Caki2 (cell line): ENCODE measurements at regions not wholly inside any gene's neighbourhood (a gene's known extent, or its start where the extent isn't known, plus 50 kb on each side); places are given as distances from the start of the nearest gene placed in this dataset.
"Not testable (repeated sequence)": the region's sequence is repeated elsewhere in the genome, so short reads cannot be mapped to it uniquely, and the experiment has no call there.

Experiments used
- DNase-seq: peaks from one replicate; pipeline ENCODE4 v3.0.0-alpha.2; 2015; ENCODE audit warnings: low read depth
- in situ Hi-C: cut with HindIII; loops from 2 replicates; pipeline ENCODE4 v1.10.0; 2016; ENCODE audit warnings: low sequenced_read_pairs, low pct_unique_long_range_greater_than_20kb, mixed read lengths

DNA sequence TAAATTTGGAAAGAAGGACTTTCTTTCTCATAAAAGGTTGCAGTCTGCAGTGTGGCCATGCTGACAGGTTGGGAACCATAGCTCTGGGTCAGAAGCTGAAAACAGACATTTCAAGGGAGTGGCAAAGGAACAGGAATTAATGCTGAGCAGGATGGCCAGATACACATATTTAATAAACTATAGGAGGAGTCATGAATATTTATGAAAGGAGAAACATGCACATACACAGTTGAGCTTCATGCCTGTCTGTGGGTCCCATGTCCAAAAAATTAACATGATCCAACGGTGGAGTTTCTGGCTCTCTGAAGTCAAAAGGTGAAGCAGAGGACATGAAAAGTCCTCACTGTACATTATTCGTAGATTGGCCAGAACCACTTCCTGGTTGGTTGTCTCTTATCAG lies 2556.0 kb downstream of the PCDH9 start:
- DNase-seq, result no peak
- in situ Hi-C loops, result no loop called here

DNA sequence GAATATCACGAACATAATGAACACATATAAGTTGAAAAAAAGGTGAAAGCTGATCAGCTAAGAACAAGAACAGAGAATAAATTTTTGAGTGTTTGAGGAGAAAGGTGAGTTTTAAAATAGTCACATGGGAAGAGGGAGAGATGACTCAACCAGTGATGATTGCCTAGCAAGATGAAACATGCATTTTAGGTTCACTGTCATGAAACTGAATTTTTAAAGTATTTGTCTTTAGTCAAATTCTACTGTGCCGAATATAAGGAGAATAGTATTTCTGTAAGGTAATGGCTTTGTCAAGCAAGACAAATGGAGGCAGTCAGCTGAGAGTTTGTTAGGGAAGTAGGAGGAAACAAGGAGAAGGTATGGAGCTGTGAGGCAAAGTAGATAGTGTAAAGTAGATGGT lies 2557.4 kb downstream of the PCDH9 start:
- no peak for DNase-seq
- in situ Hi-C loops, result no loop called here

DNA sequence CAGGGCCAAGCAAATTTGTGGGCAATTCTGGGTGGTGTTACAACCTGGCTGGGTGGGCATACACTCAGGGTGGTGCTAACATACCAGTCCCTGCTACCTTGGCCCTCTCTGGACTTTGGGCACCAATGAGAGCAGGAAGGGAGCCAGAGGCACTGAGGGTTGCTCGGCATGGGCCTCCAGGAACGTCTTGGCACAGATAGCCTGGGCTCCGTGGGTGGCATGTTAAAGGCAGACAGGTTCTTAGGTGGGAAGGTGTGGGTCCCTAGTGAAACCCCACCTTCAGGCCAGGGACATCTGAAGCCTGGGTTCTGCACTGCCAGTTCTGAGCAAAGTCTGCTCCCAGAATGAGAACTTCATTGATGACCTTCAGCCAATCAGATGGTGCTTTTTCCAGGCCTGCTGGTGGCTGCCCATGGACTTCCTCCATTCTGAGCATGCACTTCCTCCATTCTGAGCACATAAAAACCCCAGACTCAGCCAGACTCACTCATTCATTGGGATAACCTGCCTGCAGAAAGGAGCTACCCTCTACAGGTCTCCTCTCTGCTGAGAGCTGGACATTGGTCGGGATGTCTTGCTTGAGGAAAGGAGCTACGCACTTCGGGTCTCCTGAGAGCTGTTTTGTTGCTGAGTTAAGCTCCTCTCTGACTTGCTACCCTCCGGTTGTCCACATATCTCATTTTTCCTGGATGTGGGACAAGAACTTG lies 2567.1 kb downstream of the PCDH9 start:
- DNase-seq, result no peak
- in situ Hi-C loops, result no loop called here

DNA sequence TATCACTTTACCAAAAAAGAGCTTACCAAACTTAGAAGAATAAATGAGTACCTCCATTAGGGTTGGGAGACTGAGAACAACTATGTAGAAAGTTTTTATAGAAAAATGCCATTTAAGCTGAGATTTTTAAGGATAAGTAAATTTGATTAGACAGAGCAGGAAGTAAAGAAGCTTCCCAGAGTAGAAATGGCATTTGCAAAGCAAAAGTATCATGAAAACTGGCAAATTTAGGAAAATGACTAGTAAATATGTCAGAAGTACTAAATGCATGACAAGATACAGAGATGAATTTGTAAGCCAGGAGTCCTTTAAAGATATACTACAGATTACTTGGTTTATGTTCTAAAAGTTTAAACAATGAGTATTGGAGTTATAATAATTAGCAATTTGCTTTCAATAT lies 2581.8 kb downstream of the PCDH9 start:
- in situ Hi-C loops, result no loop called here
- no peak for DNase-seq

DNA sequence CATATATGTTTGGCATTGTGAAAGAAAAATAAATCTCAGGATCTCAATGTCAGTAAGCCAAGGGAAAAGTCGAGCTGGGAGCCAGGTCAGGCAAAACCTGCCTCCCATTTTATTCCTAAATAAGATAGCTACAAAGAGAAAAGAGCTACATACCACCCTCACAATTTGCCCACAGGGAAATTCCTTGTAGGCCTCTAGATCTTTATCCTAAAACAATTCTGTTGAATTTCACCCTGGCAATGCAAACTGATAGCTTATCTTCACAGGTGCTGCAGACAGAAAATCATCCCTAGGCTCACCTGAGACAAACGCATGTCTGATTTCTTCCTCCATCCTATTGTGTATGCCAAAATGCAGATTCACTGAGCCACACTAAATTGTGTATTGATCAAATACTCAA lies 2587.1 kb downstream of the PCDH9 start:
- in situ Hi-C loops, result no loop called here
- DNase-seq, result no peak

DNA sequence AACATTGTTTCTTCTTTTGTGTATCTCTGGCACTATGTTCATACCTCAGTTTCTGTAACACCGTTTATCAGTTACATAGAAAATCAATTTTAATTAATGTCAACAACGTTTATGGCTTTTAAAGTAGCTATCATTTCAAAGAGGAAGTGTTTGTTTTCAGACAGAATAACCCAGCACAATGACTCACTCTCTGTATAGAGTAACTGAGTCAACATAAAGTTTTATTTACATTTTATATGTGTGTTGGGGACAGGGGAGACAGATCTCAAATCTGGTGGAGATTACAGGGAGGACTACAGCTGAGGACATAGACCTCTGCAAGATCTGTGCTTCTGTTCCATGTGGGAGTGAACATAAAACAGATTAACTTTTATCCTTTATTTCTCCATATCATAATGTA lies 2590.1 kb downstream of the PCDH9 start:
- in situ Hi-C loops, result no loop called here
- DNase-seq, result no peak

DNA sequence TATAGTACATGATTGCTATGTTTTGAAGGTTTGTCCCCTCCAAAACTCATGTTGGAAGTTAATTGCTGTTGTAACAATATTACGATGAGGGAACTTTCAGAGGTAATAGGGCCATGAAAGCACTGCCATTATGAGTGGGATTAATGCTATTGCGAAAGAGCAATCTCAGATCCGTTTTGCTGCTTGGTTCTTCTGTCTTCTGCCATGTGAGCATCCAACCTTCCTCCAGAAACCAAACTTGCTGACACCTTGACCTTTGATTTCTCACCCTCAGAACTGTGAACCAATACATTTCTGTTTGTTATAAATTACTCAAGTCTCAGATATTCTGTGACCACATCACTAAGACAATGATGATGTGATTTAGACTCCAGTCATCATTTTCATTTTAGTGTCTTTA lies 2590.9 kb downstream of the PCDH9 start:
- in situ Hi-C loops, result no loop called here
- DNase-seq, result no peak

DNA sequence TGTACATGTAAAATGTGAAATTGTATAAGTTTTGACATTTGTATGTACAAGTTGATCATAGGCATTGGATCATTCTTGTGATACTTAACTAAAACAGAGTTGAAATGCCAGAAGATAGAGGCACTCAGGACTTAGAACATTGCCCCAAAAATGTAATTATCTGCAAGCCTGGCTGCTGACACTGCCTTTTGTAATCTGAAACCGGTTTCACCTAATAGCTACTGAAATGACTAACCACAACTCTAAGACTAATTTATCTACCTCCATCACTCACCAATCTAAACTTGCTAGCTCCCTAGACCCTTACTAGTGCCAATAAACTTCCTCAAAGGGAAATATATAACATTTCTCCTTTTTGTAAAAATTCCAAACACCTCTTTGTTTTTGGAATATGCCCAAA lies 2596.2 kb downstream of the PCDH9 start:
- in situ Hi-C loops, result no loop called here
- DNase-seq, result no peak

DNA sequence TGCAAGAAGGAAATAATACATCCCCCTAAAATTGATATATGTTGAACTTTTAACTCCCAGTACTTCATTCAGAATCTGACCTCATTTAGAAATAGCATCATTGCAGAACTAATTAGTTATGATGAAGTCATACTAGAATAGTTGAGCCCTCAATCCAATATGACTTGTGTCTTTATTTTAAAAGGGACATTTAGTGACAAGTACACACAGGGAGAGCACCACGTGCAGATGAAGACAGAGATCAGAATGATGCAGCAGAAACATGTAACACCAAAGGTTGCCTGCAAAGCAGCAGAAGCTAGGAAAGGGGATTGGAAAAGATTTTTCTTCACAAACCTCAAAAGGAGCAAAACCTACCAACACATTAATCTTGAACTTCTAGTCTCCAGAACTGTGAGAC lies 2602.5 kb downstream of the PCDH9 start:
- in situ Hi-C loops, result no loop called here
- DNase-seq, result no peak

DNA sequence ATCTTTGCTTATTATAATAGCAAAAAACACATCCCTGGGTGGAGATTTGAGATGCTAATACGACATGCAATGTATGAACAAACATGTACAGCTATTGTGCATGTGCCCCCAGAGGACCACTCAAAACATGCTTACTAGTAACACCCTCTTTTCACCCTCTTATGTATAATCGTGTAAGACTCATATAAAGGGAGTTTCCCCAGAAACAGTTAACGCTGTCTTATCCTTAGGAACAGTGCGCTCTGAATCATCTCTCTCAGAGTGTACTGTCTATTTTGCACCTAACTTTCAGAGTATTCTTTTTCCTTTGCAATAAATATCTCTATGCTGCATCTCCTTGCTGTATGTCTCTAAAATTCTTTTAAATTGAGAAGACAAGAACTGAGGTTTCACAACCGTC lies 2604.0 kb downstream of the PCDH9 start:
- DNase-seq, result no peak
- in situ Hi-C loops, result no loop called here

DNA sequence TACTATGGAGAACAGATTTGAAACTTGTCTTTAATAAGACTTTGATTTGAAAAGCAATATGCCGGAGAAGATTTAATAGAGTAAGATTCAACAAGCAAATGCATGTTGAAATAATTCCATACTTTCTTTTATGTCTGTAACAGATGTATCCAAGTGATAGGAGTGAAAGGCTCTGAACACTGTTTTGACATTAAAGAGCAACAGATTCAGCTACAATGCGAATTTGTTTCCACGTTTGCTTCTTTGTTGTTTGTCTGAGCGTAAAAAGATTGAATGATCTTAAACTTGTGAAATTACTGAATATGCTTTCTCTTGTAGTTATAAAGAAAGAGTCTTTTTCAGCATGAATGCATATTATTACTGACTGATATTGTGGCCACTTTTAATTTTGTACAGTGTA lies 2612.9 kb downstream of the PCDH9 start:
- no peak for DNase-seq
- in situ Hi-C loops, result no loop called here

DNA sequence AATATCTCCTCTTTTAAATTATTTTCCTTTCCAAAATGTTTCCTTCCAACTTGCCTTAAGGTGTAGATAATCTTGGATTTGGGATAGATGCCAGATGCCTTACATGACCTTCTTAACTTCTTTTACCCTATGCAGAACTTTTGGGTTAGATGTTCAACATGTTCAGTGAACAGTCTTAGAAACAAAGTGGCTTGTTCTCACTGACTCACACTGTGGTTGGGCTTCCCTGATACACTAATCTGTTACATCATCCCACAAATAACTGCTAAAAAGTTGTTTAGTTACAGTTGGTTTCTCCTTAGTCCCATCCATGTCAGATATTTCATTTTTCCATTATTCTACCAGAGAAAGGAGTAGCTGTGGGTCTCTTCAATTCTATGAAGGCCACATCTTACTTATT lies 2638.2 kb downstream of the PCDH9 start:
- in situ Hi-C loops, result no loop called here

DNA sequence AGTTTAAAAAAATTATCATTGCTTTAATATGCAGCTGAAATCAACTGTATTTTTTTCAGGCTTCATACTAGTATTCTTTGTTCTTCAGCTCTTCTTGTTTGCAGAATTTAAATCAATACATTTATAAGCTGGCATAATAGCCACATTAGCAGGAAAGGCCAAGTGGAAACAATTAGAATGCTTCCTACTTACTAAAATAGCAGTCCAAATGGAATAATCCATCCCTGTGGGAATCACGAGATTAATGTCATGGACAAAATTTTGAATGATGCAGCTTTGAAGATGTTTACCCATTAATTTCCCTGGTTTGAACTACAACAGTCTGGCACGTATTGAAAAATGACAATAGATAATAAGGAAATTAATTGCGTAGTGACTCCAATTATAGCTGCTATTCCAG lies 2650.8 kb downstream of the PCDH9 start:
- DNase-seq, result no peak
- in situ Hi-C loops, result no loop called here

More for the DNA sequence above, 2638.2 kb downstream of the PCDH9 start:
- no peak for DNase-seq

DNA sequence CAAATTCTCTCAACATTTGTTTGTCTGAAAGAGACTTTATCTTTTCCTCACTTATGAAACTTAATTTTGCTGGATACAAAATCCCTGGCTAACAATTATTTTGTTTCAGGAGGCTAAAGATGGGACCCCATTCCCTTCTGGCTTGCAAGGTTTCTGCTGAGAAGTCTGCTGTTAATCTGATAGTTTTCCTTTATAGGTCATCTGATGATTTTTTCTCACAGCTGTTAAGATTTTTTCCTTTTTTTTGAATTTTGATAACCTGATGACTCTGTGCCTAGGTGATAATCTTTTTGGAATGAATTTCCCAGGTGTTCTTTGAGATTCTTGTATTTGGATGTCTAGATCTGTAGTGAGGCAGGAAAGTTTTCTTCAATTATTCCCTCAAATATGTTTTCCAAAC lies 2661.4 kb downstream of the PCDH9 start:
- DNase-seq, result no peak
- in situ Hi-C loops, result no loop called here

DNA sequence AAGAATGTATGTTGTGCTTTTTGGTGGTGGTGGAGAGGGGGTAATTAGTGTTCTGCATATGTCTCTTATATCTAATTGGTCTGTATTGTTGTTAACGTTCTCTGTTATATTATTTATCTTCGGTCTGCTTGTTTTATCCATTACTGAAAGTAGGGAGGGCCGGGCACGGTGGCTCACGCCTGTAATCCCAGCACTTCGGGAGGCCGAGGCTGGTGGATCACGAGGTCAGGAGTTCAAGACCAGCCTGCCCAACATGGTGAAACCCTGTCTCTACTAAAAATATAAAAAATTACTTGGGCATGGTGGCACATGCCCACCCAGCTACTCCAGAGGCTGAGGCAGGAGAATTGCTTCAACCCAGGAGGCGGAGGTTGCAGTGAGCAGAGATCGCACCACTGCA lies 2672.1 kb downstream of the PCDH9 start:
- DNase-seq, in situ Hi-C loops: not testable (repeated sequence)

DNA sequence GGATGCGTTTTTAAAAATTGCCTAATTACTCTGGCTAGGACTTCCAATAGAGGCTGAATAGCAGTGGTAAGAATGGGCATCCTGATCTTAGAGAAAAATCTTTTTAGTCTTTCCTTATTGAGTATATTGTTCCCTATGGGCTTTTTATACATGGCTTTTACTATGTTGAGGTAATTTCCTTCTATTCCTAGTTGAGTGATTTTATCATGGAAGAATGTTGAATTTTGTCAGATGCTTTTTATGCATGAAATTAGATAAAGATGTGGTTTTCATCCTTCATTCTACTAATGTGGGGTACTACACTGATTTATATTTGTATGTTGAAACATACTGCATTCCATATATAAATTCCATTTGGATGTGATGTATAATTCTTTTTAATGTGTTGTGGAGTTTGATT lies 2673.8 kb downstream of the PCDH9 start:
- in situ Hi-C loops, result no loop called here
- no peak for DNase-seq

DNA sequence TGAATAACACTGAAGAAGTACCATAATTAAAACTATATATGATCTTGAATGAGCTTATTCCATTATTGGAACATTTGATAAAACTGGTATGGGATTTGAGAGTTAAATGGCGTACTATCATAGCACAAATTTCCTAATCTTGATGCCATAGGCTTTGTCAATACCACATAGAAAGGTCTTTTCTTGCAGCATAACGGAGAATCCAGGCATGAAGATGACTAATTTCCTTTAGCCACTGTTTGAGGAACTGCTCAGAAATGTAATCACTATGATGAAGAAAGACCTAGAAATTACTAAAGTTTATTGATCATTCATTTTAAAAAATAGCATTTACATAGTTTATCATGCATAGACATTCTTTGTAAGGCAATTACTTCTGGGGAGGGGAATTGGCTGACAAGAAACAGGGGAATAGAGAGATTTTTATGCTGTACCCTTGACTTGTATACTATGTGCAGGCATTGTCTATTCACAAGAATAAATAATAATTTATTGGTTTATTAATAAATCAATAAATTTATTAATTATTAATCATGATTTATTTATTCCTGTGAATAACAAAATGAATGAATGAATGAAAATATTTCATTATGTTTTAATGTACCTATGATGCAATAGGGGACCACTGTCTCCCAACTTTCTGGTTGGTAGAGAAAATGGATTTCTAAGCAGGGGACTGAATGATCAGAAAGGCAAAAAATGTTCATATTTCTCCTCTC lies 2676.6 kb downstream of the PCDH9 start:
- in situ Hi-C loops, result no loop called here

DNA sequence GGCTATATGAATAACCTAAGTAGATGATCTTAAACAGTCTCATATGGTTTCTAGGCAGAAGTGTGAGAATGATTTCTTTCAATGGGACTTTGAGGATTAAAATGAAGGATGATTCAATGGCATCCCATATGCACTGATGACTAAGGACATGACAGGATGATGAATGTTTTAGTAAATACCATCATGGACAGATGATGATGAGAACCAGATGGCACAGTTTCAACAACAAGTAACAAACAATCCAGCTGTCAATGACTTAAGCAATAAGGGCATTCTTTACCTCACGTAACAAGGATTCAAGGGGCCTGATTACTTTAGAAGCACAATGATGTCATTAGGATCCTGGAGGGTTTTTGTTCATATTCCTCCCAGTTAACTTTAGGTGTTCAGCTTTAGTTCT lies 2678.4 kb downstream of the PCDH9 start:
- in situ Hi-C loops, result no loop called here
- no peak for DNase-seq

More for the DNA sequence above, 2676.6 kb downstream of the PCDH9 start:
- no peak for DNase-seq

DNA sequence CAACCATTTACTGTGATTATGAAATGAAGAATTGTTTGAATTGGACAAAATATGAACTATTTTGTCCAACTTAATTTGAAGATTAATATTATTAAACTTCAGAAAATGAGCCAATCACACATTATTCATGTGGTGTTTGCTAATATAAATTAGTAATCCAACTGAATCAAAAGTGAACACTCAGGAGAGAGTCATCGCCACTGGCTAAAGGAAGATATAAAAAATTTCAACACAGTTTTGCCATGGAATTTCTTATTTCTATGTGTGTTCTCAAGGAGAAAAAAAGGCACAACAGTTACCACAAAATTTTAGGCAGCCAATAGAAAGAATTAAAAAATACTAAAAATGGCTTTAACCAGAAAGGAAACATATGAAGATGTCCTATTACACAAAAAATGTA lies 2683.8 kb downstream of the PCDH9 start:
- DNase-seq, result no peak
- in situ Hi-C loops, result no loop called here

DNA sequence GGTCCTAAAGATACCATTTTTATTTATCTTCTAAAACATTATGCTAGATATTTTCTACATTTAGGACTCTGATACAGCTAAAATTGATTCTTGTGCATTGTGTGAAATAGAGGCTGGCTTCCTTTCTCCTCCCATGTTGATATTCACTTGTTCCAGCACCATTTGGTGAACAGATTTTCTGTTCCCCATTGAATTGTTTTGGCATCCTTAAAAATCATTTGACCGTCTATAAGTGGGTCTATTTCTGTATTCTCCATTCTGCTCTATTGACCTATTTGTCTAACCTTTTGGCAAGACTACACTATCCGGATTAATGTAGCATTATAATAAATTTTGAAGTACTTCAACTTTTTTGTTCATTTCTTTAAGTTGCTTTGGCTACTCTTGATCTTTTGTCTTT lies 2689.2 kb downstream of the PCDH9 start:
- in situ Hi-C loops, result no loop called here
- DNase-seq, result no peak
